ENCODE measurements at regions not wholly inside any gene's neighbourhood (a gene's known extent, or its start where the extent isn't known, plus 50 kb on each side); places are given as distances from the start of the nearest gene placed in this dataset.

- no peak for DNase-seq (ENCODE audit: low spot score)
- H3K4me1 ChIP-seq: no peaks in the 10 kb centered on the region
- no peak for TF ChIP-seq CTCF (IDR thresholded peaks at IDR 0.05)
Observed at GRCh38 chr11:91350931-91351330, 873.7 kb upstream of the FAT3 start.

GRCh38 chr11:91326751-91327150, 897.9 kb upstream of the FAT3 start:
- no peak for TF ChIP-seq CTCF (IDR thresholded peaks at IDR 0.05)
- Histone ChIP-seq H3K27me3 (no peaks in the 10 kb centered on the region), H3K4me3 (no peak overlapping the region), H3K9me3 (peaks cover 0 to 8% of the 10 kb centered on the region in 2 donors), H3K36me3 (no peaks in the 10 kb centered on the region), H3K4me1 (no peaks in the 10 kb centered on the region), H3K27ac (no peak overlapping the region)
- no peak for DNase-seq (ENCODE audit: low spot score)

More at GRCh38 chr11:91350931-91351330, 873.7 kb upstream of the FAT3 start:
- Histone ChIP-seq H3K4me3 (no peak overlapping the region), H3K36me3 (no peaks in the 10 kb centered on the region), H3K27ac (no peak overlapping the region), H3K9me3 (no peaks in the 10 kb centered on the region), H3K27me3 (no peaks in the 10 kb centered on the region)

DNA sequence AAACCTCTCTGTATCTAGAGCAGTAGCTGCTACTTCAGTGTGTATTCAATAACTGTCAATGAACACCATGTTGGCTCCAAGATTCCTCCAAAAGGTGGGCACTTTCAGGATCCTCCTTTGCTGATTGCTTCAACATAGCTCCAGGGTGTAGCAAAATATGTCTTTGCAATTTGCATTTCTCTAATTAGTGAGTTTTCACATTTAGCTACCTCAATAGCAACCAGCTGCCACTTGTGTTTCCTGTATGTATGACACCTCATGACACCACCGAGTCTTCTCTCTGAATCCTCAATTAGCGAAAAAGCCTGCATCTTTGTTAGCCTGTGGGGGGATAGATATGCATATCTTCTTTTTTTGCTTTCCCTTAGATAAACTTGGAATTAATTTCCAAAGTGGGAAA, 898.3 kb upstream of the FAT3 start:
- no peak for TF ChIP-seq CTCF (IDR thresholded peaks at IDR 0.05)
- Histone ChIP-seq H3K9me3 (peaks cover 0 to 12% of the 10 kb centered on the region in 2 donors), H3K27me3 (no peaks in the 10 kb centered on the region), H3K4me1 (no peaks in the 10 kb centered on the region), H3K36me3 (no peaks in the 10 kb centered on the region), H3K4me3 (no peak overlapping the region), H3K27ac (no peak overlapping the region)
- no peak for DNase-seq (ENCODE audit: low spot score)

GRCh38 chr11:91314521-91314920, 910.1 kb upstream of the FAT3 start:
- no peak for DNase-seq (ENCODE audit: low spot score)
- TF ChIP-seq CTCF (IDR thresholded peaks at IDR 0.05): no peak
- Histone ChIP-seq H3K36me3 (no peaks in the 10 kb centered on the region), H3K4me1 (no peaks in the 10 kb centered on the region), H3K4me3 (no peak overlapping the region), H3K9me3 (no peaks in the 10 kb centered on the region), H3K27me3 (no peaks in the 10 kb centered on the region), H3K27ac (no peak overlapping the region)

DNA sequence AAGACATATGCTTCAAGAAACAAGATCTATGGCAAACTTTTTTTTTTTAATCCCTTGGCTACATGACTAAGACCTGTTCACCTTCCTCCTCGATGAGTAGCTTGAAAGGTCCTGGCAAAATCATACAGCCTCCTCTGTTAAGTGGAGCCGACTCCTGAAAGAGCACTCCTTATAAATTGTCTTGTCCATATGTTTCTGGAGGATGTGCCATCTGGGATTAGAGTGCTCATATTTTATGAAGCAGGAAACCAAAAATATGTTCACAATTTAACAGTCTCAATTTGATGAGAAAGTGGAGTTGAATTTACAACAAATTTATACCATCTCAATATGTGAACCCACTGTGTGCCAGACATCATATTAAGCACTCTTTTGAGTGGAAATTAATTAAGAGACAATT, 912.1 kb upstream of the FAT3 start:
- Histone ChIP-seq H3K4me3 (no peak overlapping the region), H3K27me3 (no peaks in the 10 kb centered on the region), H3K27ac (no peak overlapping the region), H3K36me3 (no peaks in the 10 kb centered on the region), H3K9me3 (no peaks in the 10 kb centered on the region), H3K4me1 (no peaks in the 10 kb centered on the region)
- no peak for TF ChIP-seq CTCF (IDR thresholded peaks at IDR 0.05)
- DNase-seq (ENCODE audit: low spot score): no peak

GRCh38 chr11:91310085-91310484, 914.5 kb upstream of the FAT3 start:
- Histone ChIP-seq H3K9me3 (no peaks in the 10 kb centered on the region), H3K27me3 (no peaks in the 10 kb centered on the region), H3K27ac (no peak overlapping the region), H3K4me1 (no peaks in the 10 kb centered on the region), H3K36me3 (no peaks in the 10 kb centered on the region), H3K4me3 (no peak overlapping the region)
- DNase-seq (ENCODE audit: low spot score): no peak
- TF ChIP-seq CTCF (IDR thresholded peaks at IDR 0.05): no peak

Measured in right atrium auricular region (tissue), 2 donors.